CD4-positive, alpha-beta T cell treated with Interleukin-17A for 1 hour (primary cell): ENCODE measurements at regions not wholly inside any gene's neighbourhood (a gene's known extent, or its start where the extent isn't known, plus 50 kb on each side); places are given as distances from the start of the nearest gene placed in this dataset.

ENCODE experiments used
- DNase-seq: peaks from one replicate; pipeline ENCODE4 v3.0.0-alpha.2; 2020

DNA sequence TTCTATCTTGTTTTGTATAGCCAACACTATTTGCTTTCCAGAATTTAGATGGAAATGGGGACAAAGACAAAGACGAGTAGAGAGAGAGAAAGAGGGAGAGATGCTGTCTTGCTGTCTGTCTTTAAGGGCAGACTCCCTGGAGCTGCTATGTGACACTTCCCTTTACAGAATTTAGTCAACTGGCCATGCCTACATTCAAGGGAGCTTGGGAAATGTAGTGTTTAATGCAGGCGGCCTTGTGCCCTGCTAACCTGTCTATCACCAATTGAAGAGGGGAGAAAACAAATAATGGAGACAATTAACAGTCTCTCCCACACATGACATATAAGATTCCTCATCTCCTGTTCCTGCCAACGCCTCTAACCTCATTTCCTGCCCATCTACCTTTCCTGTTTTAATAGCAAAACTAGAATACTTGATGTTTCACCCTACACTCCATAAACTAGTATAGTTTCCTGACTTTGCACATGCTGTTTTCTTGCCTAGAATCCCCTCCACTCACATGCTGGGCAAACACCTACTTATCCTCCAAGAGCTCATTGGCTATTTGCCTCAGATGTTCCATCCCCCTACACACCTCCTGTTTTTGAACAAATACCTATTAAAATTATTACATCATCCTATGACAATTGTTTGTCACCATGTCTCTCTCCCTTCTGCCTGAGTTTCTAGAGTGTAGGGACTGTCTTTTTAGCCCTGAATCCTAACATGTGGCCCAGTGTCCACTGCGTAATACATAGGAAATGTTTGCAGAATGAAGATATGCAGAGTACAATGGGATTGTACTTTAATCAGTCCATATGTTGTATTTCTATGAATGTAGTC is 117.2 kb downstream of the SLC25A24 start:
- DNase-seq, result peak; percentile 23

DNA sequence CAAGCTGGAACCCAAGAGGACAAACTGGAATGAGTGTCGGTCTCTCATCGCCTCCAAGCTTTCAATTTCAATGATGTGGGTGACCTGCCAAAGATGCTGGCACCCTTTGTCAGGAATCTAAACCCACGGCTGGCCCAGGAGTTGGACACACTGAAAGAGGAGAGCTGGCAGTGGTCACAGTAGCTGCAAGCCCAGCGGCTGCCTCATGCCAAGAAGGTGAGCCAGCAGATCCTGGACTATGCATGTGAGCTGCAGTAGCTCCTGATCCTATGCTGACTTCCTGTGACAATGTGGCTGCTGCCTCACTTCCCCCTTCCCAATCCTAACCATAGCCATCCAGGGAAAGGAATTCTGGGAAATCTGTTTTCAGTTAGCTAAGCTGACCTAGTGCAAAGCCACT is 117.0 kb upstream of the VAV3 start:
- no peak for DNase-seq

DNA sequence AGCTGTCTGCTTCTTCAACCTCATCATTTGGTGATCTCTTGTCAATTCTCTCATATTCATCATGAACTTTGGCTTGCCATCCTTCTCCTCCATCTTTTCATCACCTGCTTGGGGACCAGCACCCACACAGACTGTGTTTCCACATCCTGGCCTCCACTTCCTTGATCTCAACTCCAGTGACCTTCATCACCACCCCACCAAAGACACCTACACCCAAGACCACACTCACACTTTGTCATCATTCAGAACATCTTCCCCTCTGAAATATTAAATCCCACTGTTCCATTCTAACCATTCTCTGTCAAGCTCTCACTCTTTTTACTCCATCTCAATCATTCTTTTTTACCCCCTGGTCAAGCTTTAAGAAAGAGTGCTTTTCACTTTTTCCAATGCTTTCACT is 115.5 kb upstream of the VAV3 start:
- peak; percentile 41 for DNase-seq

GRCh38 chr1:108079440-108080025 is 114.6 kb upstream of the VAV3 start:
- peak; percentile 54 for DNase-seq

- DNase-seq, result peak; percentile 39
Observed at GRCh38 chr1:108077991-108078390, 113.0 kb upstream of the VAV3 start.

DNA sequence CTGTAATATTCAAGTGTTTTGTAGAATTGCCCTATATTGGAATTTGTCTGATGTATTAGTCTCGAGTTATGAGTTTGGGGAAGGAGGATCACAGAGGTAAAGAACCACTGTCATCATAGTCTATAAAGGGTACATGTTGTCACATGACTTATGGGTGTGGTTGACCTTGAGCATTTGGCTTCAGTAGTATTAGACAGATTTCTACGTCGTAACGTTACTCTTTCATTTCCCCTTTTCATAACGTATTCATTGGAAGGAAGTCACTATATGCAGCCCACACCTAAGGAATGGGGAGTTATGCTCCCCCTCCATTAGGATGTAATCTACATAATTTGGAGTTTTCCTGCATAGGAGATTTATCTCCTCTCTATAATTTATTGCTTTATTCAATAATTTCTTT is 110.1 kb upstream of the VAV3 start:
- peak; percentile 19 for DNase-seq

DNA sequence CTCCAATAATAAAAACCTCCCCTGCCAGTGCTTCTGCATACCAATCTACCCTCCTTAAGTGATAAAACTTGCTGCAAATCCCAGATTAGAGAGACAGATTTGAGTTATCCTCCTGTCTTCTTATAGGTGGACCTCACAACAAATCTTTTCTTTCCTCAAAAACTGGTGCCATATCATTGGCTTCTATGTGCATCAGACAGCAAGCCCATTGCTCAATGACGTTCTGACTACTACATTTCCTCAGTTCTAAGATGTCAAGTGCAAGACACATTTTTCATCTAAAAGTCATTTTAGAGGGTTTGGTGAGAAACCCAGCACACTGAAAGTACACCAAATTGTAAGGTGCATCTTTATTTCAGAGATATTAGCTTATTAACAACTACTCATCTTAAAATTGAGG is 107.8 kb upstream of the VAV3 start:
- no peak for DNase-seq

DNA sequence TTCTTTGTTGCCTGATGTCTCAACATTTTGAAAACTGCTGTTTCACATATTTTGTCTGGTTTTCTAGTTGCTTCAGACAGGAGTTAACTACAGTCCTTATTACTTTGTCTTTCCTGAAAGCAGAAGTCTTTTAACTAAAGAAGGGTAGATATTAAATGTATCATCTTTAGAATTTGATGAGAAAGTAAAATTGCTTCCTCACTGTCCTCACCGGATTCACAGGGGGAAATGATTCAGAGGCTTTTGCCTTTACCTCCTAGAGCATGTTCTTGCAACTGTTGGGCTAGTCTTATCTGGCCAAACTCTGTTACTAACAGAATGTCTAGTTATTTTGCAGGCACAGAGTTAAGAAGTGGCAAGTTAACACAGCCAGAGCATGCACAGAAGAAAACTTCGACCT is 107.2 kb upstream of the VAV3 start:
- no peak for DNase-seq

DNA sequence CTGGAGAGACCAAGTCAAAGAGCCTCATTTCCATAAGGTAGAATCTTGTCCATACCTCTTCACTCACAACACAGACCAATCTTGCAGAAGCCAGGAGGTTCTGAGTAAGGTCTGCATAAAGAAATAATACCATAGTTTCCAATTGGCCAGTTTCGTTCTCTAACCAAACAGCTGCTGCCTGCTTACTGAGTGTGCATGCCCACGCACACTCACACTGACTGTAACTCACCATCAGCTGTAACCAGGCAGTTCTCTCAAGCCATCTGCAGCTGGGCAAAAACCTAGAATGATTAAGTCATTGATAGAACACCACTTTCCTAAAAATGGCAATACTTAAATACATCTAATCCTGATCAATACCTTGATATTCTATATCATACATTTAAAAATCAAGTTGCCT is 106.6 kb upstream of the VAV3 start:
- DNase-seq, result no peak

DNA sequence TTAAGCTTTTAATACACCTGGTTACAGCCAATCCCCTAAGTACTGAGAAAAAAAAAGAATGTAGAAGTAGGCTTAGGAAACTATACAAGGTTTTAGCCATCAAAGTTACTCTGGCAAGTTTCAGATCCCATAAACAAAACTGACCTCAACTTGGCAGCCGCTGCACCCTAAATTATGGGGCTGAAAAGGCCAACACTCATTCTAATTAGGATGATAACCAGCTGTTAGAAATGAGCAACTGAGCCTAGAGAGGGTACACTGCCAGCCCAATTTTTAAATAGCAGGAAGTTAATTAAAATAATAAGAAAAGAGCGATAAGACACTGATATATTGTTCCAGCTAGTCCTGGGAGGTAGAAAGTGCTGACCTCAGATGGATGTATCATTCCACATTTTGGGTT is 105.7 kb upstream of the VAV3 start:
- DNase-seq, result no peak

DNA sequence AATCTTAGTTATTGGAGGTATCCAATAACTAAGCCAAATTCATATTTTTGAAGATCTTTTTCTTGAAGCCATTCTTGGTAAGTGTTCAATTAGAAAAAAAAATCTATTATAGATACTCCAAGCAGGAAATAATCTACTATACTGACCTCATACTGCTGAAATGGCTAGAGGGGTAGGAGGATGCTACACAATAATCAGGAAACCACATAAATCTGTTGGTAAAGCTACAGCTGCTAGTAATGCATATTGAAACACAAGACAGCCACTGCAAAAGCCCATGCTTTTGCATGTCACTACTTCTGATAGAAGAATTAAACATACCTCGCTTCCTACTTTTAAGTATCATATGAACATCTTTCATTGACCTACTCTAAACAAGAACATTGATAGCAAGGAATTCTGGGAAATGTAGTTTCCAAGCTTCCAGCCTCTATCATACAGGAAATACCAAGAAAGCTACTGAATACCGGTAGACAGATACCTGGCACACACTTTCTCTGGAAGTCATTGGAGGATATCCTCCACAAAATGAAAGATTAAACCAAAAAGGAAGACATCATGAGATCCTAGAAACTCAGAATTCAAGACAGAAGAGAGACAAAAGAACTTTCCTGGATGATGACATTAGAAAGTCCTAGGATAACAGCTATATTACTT is 103.0 kb upstream of the VAV3 start:
- DNase-seq, result peak; percentile 26

- no peak for DNase-seq
Observed at GRCh38 chr1:108066808-108067207, 101.8 kb upstream of the VAV3 start.

GRCh38 chr1:108064255-108064654 is 99.3 kb upstream of the VAV3 start:
- no peak for DNase-seq

- DNase-seq, result peak; percentile 23
Observed at GRCh38 chr1:108063703-108064102, 98.7 kb upstream of the VAV3 start.

- no peak for DNase-seq
Observed at GRCh38 chr1:108059945-108060344, 95.0 kb upstream of the VAV3 start.

- DNase-seq, result no peak
Observed at GRCh38 chr1:108057541-108057940, 92.6 kb upstream of the VAV3 start.

DNA sequence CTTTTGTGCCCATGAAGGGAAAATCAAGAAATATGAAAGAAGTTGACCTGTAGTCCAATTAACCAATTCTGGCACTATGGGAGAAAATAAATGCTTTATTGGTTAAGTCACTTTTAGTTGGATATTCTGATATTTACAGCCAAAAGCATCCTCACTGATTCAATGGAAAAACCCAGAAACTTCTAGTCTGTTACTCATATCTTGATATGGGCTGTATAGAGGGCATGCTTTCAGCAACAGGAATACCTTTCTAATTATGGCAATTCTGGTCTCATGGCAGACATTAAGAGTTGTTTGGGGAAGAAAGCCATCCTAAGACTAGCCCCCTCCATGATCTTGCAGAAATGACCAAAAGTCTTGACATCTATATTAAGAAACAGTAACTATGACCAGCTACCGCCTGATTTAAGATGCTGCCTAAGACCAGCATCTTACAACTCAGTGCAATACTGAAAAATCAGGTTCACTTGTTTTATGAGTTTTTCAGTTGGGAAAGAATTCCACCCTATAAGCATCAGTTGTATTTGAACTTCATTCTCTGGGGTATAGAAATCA is 91.5 kb upstream of the VAV3 start:
- no peak for DNase-seq

- DNase-seq, result no peak
Observed at GRCh38 chr1:108055387-108055786, 90.4 kb upstream of the VAV3 start.

DNA sequence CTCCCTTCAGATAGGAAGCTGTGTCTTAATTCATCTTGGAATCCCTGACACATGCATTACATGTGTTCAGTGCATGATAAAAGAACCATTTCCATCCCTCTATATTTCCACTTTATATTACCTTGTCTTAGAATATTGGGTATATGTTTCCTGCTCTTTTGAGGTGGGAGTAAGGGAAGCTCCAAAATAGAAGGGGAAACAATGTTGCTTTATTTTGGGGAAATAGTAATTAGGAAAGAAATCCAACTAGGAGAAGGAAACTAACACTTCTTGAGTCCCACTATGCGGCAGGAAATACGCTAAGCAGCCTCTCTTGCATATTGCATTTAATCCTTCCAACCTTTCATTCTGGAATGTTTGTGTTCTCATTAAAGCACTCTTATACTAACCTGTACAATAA is 89.4 kb upstream of the VAV3 start:
- DNase-seq, result no peak

GRCh38 chr1:108053270-108054013 is 88.5 kb upstream of the VAV3 start:
- DNase-seq, result no peak

- no peak for DNase-seq
Observed at GRCh38 chr1:108051631-108052377, 86.8 kb upstream of the VAV3 start.

DNA sequence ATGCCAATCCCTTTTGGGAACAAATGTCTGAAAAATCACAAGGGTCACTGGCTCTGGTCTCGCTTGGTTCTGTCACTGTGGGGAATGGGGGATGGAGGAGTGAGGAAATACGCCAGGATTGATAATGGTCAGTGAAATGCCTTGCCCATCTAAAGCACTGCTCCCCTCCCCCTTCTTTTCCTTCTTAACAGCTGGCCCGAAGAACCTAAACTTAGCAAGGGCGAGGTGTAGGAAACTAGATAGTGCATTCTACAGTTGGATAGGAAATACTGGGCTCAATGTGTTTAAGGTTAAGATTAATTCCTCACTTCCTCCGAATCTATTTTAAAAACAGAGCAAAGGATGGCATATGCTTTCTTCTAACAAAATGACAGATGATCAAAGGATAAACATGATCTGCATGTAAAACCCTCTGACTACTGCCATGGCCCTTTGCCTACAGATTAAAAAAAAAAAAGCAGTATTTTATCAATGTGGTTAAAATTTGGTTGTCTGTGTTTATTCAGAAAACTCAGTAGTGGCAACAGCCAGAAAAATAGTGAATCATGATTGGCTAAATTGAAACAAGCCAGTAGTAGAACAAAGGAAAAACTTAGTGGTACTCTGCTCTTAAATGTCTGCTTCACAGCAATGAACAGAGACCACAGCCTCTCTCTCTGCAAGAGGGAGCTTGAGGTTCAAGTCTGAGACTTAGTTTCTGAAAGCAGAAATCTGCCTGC is 86.1 kb upstream of the VAV3 start:
- DNase-seq, result no peak
